GM18505 (cell line): ENCODE measurements at regions not wholly inside any gene's neighbourhood (a gene's known extent, or its start where the extent isn't known, plus 50 kb on each side); places are given as distances from the start of the nearest gene placed in this dataset.

ENCODE experiments used
- ATAC-seq: cut with Tn5 transposase; IDR thresholded peaks from one replicate; pipeline ENCODE4 v1.9.1; 2021; ENCODE audit not compliant: unreplicated experiment
- POLR2A ChIP-seq: IDR thresholded peaks from 4 replicates; pipeline ENCODE4 v1.6.1; 2011; ENCODE audit warnings: borderline replicate concordance; ENCODE audit not compliant: insufficient read depth, insufficient read length; ENCODE audit errors: extremely low read depth

DNA sequence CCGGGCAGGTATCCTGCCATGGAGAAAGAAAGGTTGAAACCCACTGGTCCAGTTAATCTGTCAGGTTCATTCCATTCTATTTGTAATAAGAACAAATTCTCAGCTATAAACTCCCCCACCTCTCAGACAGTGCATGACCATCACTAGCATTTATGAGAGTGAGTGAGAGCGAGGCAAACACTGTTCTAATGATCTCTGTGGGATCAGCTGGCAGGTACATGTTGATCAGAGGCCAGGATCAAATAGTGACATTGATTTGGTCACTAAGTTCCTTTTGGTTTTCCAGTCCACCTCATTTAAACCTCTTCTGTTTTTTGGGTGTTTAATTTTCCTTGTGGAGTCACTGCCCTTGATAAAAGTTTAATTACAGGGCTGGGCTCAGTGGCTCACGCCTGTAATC lies 423.1 kb upstream of the CHST9 start:
- no peak for TF ChIP-seq POLR2A
- no peak for ATAC-seq

DNA sequence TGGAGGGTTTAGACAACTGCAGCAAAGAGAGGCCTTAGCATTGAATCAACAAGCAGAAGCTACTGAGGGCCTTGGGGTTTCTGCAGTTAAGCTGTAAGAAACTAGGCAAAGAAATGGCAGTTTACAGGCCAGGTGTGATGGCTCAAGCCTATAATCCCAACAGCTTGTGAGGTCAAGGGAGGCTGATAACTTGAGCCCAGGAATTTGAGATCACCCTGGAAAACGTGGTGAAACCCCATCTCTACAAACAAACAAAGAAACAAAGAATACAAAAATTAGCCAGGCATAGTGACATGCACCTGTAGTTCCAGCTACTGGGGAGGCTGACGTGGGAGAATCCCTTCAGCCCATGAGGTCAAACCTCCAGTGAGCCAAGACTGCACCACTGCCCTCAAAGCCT lies 421.6 kb upstream of the CHST9 start:
- ATAC-seq, result no peak
- TF ChIP-seq POLR2A, result no peak

GRCh38 chr18:27605107-27605834 lies 420.2 kb upstream of the CHST9 start:
- TF ChIP-seq POLR2A, result no peak
- ATAC-seq, result peak; percentile 66

DNA sequence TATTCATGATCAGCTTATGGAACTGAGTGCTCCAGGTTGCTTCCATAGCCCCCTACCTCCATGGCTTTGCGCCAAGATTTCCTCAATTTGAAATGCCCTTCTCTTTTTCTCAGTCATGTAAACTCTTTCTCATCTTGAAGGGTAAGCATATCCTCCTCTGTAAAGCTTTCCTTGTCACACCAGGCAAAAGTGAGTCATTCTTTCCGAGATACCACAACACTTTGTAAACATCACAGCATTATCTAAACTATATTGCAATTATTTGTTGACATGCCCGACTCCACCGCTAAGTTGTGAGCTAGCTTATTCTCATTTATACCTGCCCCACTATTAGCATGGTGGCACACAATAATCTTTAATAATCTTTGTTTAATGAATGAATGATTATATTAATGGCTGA lies 419.5 kb upstream of the CHST9 start:
- no peak for TF ChIP-seq POLR2A
- ATAC-seq, result no peak

- TF ChIP-seq POLR2A, result no peak
- no peak for ATAC-seq
These were observed 417.0 kb upstream of the CHST9 start for GRCh38 chr18:27602092-27602491.

GRCh38 chr18:27600245-27600644 lies 415.1 kb upstream of the CHST9 start:
- no peak for TF ChIP-seq POLR2A
- no peak for ATAC-seq

- ATAC-seq, result peak; percentile 81
- TF ChIP-seq POLR2A, result no peak
These were observed 414.2 kb upstream of the CHST9 start for GRCh38 chr18:27599202-27599829.

DNA sequence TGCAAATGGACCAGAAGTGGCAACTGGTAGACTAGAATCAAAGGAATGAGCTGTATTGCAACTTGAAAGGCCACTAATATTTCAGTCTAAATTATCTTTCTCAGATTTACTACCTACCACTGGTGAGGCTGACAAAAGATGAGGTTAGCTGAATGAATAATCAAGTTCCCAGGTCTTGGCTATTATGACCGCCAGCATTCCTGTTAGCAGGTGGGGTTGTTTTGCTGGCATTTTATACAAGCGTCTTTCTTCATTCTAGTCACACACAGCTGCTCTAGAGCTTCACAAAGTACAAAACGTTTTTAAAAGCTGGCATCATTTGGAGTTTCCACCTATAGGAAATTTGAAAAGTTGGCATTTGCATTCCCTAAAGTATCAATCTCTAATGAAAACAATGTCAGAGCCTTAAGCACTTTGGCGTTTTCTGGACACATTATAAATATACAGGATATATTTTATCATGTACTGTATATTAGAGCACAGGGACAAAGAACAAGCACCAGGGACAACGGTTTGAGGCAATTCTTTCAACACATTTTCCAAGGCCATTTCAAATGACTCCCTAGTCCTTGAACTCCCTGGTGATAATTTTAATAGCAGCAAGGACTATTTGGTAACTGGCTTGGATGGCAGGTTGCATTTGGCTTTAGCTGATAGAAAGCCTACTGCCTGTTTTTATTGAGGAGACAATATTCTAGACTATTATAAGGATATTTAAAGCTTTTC lies 410.2 kb upstream of the CHST9 start:
- no peak for ATAC-seq
- no peak for TF ChIP-seq POLR2A

DNA sequence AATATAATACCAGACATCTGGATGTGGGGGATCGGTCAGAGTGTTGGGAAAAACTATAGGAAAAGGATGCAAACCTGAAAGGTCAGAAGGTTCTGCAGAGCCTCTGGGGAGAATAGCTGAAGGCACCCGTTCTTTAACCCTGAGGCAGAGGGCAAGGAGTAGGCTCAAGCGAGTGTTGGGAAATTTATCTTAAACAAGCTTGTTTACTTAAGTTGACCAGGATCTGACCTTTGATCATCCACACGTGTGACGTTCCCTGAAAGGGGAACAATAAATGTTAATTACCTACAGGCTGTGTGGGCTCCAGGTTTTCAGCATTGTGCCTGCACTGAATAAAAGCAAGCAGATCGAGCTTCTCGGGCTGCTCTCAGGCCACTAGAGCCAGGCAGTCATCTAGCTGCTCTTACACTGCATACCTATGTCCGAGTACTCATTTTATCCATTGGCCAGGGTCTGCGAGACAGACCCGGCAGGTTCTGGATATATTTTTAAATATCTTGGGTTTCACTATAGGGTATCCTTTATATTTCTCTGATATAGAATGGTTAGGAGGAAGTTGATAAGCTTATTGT lies 400.6 kb upstream of the CHST9 start:
- TF ChIP-seq POLR2A, result no peak
- no peak for ATAC-seq

DNA sequence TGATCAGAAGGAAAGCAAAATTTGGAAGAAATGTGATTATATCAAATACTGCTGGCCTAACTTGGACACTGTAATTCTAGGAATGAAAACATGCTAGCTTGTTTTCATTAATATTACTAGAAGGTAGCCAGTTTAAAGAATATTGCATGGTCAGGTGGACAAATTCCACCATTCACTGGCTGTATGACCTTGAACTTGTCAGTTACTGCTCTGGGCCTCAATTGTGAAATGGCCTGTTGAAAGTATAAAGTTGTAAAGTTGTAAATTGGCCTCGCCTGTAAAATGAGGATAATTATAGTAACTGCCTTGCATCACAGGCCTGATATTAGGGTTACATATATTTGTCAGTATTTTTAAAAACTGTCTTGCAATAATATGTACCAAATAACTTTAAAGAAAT lies 398.4 kb upstream of the CHST9 start:
- no peak for ATAC-seq
- no peak for TF ChIP-seq POLR2A

GRCh38 chr18:27582760-27583412 lies 397.8 kb upstream of the CHST9 start:
- ATAC-seq, result no peak
- TF ChIP-seq POLR2A, result no peak

DNA sequence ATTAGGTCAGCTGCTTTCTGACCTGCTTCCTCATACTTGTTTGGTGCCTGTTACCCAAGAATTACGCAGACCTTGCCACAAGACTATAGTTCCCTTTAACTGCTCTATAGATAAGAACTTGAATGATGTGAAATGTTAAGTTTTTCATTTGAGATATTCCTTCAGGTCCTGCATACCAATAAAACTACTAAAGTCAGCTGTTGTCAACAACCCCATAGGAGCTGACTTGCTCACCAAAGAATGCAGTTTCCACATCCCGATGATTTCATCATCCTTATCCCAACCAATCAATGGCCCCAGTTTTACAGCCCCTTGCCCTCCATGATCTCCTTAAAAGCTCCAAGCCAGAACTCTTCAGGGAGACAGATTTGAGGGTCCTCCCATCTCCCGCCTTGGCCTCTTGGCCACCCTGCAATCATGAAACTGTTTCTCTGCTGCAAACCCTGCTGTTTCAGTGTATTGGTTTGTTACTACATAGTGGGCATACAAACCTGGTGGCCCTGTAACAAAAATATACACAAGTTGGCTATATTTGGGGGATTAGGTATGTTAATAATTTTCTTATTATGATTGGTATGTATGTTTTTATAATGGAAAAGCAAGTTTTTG lies 396.3 kb upstream of the CHST9 start:
- no peak for TF ChIP-seq POLR2A
- ATAC-seq, result no peak

DNA sequence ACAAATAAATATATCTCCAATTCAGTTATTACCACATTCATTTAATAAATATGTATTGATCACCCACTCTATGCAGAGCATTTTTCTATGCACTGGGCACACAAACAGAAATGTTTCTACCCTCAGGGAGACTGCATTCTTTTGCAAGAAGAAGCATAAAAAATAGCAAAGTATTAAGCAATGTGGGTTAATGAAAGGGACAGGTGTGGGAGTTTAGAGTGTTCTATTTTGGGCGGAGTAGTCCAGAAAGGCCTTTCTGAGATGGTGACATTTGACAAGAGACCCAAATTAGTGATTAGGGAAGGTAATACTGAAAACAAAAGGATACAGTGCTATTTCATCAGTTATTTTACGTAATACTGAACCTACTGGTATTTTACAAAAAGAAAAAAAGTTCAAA lies 394.3 kb upstream of the CHST9 start:
- no peak for ATAC-seq
- no peak for TF ChIP-seq POLR2A

- TF ChIP-seq POLR2A, result no peak
- ATAC-seq, result no peak
These were observed 392.6 kb upstream of the CHST9 start for GRCh38 chr18:27577752-27578151.

DNA sequence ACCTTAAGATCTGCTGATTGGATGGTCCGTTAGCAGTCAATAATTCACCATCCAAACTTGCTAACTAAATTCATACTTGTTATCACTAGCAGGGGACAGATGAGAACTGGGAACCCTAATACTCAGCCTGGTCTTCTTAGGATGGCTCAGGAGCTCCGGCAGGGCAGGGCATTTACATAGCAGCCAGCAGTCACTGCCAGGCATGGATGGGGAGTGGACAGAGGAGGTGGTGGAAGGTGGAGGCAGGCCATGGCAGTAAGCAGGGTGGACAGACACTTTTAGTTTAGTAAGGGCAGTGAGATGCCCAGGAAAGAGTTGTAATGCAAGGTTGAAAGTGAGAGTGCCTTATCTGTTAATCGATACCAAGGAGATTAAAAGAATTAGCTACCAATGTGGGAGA lies 392.2 kb upstream of the CHST9 start:
- ATAC-seq, result no peak
- no peak for TF ChIP-seq POLR2A
